HG03442 (cell line): ENCODE measurements at regions not wholly inside any gene's neighbourhood (a gene's known extent, or its start where the extent isn't known, plus 50 kb on each side); places are given as distances from the start of the nearest gene placed in this dataset.

ENCODE experiments used
- ATAC-seq: cut with Tn5 transposase; IDR thresholded peaks from one replicate; pipeline ENCODE4 v1.9.1; 2021; ENCODE audit warnings: mild to moderate bottlenecking, moderate library complexity; ENCODE audit not compliant: unreplicated experiment

- no peak for ATAC-seq
Observed at GRCh38 chr2:133666621-133667020, 98.4 kb upstream of the NCKAP5 start.

DNA sequence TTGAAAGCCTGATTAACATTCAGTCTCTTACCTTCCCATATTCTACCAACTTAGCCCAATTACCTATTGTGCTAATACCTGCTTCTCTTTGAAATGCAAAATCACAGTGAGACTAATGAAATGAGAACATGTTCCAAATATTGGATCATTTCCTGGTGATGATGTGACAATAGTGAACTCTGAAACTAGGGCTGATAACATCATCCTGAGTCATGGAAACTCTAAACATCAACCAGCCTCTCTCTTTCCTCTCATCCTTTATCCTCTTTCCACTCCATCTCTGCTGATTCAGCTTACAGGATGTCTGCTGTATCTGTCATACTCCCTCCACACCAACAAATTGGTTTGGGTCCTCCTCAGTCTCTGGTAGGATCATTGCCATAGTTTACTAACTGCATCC lies 98.8 kb upstream of the NCKAP5 start:
- no peak for ATAC-seq

DNA sequence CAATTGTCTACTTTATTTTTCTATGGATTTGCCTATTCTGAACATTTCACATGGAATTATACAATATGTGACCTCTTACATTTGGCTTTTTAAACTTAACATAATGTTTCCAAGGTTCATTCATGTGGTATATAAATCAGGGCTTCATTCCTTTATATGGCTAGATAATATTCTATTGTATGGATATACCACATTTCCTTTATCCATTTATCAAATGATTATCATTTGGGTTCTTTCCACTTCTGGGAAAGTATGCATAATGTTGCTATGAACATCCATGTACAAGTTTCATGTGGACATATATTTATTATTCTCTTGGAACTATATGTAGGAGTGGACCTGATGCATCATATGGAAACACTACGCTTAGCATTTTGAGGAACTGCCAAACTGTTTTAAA lies 99.7 kb upstream of the NCKAP5 start:
- ATAC-seq = no peak

DNA sequence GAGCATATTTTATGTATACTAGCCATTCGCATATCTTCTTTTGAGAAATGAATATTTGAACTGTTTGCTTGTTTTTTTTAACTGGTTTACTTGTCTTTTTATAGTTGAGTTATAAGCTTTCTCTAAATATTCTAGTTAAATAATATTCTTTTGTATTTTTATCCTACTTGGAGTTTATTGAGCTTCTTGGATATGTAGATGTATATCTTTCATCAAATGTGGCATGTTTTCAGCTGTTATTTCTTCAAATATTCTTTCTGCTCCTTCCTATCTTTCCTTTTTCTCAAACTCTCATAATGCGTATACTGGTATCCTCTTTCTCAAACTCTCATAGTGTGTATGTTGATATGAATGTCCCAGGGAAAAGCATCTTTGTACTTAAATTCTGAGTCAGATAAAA lies 100.3 kb upstream of the NCKAP5 start:
- ATAC-seq = no peak

GRCh38 chr2:133673305-133673905 lies 105.1 kb upstream of the NCKAP5 start:
- no peak for ATAC-seq

GRCh38 chr2:133674066-133674432 lies 105.8 kb upstream of the NCKAP5 start:
- no peak for ATAC-seq

DNA sequence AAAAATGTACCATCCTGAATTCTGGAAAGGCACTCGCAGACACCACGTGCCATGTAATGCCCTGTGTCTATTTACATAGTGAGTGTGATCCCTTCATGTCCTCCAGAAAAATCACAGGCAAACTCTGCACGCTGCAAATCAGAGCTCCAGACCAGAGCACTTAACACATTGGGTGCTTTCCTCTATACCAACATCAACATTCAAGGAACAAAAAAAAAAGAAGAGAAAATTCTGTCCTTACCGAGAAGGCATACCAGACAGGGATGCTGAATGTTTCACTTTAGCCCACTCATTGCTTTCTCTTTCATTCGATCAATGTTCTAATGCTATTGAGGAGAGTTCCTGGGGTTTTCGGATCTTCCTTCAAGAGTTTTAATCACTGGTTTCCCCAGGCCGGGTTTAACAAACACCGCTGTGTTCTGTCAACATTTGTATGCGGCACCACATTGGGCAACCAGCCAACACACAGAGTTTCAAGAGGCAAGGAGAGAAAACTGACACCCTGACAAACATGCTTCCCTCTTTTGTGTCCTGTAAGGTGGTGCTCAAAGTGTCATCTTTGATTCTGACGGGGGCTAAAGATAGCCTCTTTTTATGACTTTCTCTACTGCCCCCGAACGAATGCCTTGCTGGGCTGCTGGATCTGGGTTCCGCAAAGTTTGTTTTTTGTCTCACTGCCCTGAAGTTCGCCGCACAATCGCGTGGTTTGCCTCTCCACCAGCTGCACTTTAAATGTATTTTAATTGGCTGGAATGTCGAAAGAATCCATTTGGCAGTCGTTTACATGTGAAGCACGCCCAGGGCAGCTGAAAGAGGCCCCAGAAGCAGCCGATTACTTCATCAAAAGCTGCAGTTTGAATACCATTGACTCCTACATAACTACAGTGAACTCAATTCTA lies 106.4 kb upstream of the NCKAP5 start:
- ATAC-seq = no peak

DNA sequence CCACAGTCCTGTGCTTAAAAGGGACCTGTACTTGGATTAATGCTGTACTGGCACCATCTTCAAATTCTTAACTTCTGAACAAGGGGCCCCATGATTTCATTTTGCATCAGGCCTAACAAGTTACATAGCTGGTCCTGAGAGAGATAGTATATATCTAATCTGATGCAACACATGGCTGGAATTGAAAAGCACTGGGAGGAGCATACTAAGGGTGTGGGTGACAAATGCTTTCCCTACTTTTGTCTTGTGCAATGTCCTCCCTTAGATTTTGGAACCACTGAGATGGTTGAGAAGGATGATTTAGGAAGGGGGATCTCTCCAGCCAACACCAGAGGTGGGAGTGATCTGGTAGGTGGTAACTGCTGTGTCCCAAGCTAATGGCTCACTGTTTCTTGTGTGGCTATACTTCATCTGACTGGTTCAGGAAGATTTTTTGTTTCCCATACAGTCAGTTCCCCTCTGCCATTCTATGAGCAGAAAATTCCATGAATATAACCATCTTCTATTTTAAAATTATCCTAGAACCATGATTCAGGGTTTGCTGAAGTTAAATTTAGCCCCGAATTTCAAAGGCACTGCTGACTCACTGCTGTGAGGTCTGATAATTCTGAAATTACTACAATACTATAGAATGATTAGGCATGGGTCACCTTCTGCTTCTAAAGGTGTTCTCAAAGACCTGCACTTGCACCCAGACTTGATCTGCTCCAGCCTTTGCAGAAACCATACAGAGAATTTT lies 108.3 kb upstream of the NCKAP5 start:
- no peak for ATAC-seq

- ATAC-seq = no peak
Observed at GRCh38 chr2:133680343-133681049, 112.2 kb upstream of the NCKAP5 start.

DNA sequence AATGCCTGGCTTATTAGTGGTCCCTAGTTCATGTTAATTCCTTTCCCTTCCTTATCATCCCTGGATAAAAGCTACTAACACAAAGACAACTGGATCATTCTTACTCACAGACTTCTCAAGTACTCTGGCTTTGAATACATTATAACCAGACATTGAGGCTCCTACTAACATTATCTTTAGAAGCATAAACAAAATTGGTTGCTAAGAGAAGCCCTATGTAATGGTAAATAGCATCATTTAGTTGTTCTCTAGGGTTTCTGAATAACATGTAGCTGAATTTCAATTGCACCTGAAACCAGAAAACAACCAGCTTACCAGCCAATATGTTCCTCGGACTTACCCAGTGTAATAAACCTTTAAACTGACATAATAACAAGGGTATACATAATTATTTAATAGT lies 114.1 kb upstream of the NCKAP5 start:
- no peak for ATAC-seq

DNA sequence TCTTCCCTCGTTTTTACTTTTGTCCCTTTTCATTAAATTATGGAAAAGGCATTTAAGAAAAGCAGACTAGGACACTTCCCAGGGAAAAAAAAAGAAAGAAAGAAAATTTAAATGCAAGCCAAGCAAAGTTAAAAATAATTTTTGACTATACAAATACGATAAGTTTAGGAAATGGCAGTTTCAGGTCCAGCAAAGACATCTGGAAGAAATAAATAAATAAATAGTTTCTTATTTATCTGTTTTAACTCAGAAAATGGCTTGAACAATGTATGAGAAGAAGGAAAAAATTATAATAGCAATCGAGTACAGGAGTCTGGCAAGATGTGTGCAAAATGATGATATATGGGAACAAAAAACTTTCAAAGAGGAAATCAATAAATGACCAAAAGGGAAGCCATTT lies 114.6 kb upstream of the NCKAP5 start:
- no peak for ATAC-seq

- no peak for ATAC-seq
Observed at GRCh38 chr2:133685636-133686215, 117.5 kb upstream of the NCKAP5 start.

DNA sequence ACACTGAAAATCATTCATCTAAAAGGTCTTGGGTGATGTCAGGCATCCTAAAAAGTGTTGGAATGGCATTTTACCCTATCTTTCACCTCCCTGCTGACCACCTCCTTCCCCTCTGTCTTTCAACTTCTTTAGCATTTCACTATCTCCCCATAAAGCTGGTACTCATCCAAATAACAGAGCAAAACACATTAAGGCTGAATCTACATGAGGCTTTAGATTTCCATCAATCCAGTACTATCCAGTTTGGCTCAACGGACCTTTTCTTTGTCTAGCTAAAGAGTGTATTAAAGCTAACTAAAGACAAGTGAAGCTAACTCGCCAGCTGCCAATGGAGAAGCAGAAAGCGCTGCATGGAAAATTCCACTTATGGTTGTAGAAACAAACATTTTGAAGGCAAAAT lies 122.5 kb upstream of the NCKAP5 start:
- ATAC-seq = no peak

- ATAC-seq = no peak
Observed at GRCh38 chr2:133691336-133691735, 123.1 kb upstream of the NCKAP5 start.

- ATAC-seq = no peak
Observed at GRCh38 chr2:133705287-133705686, 137.0 kb upstream of the NCKAP5 start.

GRCh38 chr2:133710613-133711012 lies 142.3 kb upstream of the NCKAP5 start:
- no peak for ATAC-seq

DNA sequence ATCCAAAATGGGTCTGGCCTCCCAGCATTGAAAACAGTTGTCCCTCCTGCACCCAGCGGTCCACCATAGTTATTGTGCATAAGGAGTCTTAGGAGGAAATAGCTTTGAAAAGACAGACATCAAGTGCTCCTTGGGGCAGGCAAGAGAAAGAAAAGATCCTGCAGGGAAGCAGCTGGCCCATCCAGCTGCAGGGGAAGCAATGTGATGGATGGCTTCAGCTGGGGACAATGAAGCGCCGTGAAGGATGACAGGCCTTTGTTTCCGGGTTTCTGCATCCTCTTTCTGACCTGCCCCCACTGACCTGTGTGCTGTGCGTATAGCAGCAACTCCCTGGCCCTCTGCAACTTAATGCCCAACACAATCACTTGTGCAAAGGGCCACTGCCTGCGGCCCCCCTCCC lies 142.9 kb upstream of the NCKAP5 start:
- ATAC-seq = no peak

DNA sequence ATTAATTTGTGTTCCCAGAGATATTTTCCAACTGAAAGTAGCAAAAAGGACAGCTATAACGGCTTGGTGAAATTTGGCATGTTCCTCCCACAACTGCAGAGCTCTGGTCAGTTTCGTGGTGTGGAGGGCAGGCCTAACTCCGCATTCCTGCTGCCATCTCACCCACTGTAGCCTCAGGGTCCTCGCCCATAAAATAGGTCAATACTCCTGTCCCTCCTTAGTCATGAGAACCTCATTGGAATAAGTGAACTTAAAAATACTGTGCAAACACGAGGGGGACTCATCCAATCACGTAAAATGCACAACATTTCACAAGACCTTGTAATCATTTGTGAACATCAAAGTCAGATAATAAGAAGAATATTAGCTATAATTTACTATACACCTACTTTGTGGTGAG lies 143.5 kb upstream of the NCKAP5 start:
- no peak for ATAC-seq

DNA sequence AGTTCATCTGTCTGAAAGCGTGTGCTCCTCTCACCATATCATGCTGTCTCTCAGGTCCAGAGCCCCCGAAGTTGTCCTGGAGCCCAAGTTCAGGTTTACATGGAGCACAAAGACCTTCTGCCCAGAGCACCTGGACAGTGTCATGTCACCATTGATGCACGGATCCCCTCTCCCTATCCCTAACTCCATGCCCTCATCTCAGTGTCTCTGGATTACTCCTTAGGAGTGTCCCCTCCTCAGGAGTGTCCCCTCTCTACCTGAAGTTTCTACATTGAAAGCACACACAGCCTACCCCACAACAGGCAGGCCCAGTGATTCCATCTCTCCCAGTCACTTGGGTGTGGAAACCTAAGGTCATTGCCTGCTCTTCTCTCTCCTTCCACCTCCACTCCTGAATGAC lies 144.1 kb upstream of the NCKAP5 start:
- no peak for ATAC-seq

DNA sequence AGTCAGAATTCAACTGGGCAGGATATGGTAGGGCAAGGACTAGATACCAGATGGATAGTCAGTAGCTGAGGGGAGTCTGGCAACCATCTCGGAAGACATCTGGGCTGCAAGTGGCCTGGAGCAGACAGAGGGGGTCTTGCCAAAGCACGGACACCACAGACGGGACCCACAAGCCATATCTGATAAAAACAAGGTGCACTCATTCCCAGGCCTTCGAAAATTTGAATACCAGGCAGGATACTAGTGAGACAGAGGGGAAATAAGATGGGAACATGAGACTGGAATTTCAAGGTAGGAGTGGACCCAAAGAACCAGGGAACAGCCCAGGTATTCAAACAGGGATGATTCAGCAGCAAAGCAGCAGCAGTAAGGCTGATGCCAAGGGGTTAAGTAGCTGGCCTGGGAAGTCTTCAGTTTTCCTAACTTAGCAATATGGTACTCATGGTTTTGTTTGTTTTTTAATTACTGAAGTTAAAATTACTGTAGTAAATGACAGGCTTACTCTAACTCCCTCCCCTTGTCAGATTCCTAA lies 144.9 kb upstream of the NCKAP5 start:
- ATAC-seq = no peak

GRCh38 chr2:133716166-133716565 lies 147.9 kb upstream of the NCKAP5 start:
- no peak for ATAC-seq
